Activated gamma-delta T cell (primary cell): ENCODE measurements at regions not wholly inside any gene's neighbourhood (a gene's known extent, or its start where the extent isn't known, plus 50 kb on each side); places are given as distances from the start of the nearest gene placed in this dataset.

Experiments
- DNase-seq: peaks from one replicate; lab custom pipeline; 2025; lab: John Stamatoyannopoulos, UW

DNA sequence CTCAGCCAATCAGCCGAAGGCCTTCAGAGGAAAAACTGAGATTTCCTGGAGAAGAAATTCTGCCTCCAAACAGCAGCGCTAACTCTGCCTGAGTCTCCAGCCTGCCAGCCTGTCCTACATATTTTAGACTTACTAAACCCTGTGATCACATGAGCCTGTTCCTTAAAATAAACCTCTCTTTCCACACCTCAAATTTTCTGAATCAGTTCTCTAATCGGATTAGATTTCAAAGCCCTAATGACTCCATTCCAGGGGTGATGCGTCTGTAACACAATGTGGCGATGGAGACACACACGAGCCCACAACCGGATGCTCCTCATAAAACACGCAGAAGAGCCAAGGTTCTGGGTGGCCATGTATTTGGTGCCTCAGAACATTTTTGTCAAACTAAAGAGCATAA lies 1371.2 kb downstream of the BRD1 start:
- no peak for DNase-seq

DNA sequence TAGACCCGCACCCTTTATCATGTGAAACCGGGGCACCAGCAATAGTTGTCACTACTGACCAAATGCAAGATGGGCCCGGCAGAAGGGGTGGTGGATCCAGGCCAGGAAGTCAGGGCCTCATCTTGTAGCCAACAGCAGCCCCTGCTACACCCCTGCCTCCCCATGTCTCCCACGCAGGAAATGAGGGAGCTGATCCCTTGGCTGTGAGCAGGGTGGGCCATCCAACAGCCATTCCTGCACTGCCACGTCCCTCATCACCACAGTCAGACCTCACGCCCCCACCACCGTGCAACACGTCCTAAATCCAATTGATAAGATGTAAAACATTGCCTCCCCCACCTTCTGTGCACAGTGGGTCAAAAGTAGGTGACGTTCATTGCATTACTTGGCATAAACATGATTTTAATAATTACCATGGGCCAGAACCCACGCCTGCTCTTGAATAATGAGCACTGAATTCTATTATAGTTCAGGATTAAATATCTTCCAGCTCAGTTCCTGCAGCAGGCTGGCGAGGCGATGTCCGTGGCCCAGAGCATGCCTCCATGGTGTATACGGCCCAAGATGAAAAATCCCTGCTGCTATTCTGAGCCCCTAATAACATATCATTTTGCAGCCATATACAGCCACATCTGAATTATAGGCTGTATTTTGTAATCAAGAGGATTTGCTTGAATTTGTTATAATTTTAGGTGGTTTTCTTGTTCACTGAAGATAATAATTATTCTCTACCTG lies 1373.8 kb downstream of the BRD1 start:
- no peak for DNase-seq

DNA sequence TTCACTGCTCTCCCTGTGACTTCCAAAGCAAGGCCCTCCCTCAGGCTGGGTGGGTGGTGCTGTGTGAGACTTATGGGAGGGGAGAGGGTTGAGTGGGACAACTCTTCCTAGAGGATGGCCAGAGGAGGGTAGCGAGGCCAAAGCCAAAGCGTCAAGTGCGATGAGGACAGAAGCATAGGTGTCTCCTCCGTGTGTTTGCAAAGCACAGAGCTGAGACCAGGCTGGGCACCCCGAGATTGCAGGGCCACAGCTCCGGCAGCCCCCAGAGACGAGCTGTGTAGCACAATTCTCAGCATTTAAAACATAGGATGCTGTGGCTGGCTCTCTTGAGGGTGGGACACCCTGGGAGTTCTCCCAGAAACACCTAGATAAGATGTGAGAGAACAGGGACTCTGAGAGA lies 1374.5 kb downstream of the BRD1 start:
- no peak for DNase-seq

DNA sequence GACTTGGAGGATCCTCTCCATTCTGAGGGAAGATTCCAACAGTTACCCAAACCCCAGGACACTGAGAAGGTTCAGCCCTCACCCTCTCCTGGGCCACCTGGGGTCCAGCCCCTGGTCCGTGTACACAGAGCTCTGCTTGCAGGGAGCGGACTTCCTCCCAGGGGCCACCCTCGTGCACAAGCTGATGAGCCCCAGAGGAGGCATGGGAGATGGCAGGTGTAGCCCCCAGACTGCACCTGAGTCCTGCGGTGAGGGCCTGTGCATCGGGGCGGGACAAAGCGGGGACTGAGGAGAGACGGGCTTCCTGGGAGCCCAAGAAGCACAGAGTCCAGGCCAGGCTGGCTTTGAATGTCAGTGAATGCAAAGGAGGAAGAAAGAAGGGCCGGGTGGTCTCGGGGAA lies 1374.9 kb downstream of the BRD1 start:
- DNase-seq: no peak

DNA sequence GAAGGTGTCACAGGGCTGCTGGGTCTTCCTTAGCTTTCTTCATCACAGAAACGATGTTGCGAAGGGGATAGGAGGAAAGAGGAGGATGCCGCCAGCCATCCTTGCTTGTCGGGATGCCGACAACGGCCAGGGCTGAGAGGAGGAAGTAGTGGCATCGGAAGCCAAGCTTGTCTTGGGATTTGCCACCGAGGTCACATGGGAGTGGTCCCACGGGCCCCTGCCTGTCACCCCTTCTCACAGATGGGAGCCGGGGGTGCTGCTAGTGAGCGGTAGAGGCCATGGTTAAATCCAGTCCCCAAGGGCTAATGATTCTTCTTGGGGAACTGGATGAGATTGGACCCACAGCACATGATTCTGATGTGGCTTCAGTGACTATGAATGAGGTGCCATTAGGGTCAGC lies 1375.8 kb downstream of the BRD1 start:
- DNase-seq: no peak

DNA sequence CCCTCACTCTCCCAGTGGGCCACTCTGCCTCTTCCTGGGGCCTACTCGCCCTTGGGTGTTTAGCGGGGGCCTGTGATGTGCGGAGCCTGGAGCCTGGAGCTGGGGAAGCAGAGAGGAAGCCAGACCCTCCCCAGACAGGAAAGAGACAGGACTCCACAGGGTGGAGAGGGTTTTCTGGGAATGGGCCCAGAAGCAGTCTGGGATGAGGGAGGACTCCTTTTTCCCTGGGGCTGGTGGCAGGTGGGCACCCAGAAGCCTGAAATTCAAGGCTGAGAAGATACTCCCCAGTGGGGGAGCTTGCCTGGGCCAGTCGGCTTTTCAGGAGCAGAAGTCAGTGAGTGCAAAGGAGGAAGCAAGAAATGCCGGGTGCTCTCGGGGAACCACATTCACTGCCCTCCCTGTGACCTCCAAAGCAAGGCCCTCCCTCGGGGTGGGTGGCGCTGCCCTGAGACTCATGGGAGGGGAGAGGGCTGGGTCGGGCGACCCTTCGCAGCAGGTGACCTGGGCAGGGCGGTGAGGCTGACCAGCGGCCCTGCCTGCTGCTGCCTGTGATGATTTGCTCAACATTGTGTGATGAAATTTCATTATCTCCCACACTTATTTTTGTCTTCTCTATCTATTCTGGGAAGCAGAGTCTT lies 1377.4 kb downstream of the BRD1 start:
- DNase-seq: no peak

DNA sequence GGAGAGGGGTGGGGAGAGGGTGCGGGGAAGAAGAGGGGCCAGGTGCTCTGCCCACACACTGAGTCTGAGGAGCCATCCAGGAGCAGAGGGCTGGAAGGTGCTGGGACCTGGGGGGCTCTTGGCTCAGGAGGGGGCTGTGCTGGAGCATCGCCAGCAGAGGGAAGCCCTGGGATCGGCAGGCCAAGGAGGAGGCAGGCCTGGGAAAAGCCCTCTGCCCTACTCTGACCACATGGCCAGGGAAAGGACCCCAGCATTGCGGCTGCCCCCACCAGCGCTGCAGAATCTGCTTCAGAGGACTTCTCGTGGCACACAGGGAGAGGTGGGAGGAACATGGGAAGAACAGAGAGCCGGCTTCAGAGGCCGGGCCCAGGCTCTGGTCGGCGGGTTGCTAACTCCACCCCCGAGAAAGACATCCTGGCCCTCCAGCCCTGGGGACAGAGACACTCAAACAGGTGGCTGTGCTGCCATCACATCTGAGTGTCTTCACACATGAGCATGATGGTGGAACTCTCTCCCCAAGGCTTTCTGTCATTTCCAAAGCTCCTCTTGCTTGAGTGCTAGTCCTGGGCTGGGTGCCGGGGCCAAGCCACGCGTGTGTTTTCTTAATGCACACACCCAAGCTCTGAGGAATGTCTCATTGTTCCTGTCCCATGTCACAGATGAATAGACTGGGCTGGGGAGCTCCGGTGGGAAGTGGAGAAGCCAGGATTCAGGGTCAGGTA lies 1378.0 kb downstream of the BRD1 start:
- no peak for DNase-seq

DNA sequence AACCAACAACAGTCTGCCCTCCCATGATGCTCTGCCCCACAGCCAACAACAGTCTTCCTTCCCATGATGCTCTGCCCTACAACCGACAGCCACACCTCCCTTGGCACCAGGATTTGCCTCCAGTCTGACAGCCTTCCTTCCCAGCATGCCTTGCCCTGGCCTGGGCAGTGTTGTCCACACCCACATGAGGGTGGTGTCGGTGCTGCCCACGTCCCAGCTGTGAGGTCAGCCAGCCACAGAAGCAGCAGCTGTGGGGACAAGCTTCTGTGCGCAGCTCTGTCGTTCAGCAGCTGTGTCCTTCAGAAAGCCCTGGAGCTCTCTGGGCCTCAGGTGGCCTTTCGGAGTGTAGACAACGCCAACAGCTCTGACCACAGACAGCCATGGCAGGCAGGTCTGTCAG lies 1378.9 kb downstream of the BRD1 start:
- DNase-seq: no peak

DNA sequence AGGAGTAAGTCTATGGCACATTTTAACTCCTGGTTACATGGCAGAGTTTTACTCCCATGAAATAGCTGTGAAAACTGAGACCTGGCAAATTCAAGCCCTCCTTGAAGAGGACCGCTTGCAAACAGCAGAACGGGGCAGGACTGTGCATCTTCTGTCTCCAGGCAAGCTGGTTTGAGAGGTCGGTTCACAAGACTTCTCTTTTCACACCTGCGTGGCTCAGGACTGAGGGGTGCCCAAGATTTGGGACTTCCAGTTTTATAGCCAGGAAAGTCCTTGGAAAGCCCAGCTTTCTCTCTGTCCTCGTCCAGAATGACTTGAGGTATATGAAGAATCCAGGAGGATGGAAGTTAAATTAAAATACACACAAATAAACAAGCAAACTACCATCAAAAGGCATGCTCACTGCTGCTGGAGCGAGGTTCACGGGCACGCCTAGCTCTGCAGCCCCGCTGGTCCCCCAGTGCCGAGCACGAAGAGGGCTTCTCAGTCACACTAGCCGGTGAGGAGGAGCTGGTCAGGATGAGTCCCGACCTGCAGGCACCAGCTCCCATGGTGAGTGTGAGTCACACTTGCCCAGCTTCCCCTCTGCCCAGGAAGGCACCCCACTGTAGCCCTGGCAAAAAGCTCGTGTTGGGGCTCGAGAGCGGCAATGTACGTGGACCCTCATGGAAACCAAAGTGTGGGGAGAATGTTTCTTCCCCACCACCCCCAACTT lies 1382.4 kb downstream of the BRD1 start:
- no peak for DNase-seq

DNA sequence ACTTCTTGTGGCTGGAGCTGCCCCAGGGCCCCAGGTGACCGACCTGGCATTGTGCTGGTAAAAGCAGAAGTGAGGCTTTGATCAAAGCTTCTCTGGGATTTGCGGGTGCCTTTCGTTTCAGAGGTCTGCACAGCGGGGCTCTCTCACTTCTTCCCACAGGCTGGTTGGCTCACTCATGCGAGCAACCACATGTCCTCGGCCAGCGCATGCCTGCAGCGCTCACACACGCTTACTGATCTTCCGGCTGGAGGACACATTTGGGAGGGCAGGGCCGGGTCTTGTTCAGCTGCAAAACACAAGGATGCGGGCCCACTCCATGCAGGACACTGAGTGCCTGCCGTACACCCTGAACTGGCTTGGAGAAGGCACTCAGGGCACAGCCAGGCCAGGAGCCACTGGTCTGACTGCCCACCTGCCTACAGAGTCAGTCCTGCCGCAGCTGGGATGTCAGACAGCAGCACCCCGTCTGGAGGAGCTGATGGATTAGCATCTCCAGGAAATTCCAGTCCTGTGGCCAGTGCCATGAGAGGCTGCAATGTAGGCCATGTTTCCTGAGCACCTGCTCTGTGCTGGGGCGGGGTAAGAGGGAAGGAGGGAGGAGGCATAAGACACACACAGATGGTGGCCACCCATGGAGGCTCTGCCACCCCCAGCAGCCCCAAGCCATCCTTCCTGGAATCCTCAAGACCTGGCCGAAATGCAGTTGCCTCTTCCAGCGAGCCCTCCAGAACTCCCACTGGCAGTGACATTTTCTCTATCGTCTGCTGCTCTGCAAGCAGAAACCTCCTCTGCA lies 1383.2 kb downstream of the BRD1 start:
- no peak for DNase-seq

DNA sequence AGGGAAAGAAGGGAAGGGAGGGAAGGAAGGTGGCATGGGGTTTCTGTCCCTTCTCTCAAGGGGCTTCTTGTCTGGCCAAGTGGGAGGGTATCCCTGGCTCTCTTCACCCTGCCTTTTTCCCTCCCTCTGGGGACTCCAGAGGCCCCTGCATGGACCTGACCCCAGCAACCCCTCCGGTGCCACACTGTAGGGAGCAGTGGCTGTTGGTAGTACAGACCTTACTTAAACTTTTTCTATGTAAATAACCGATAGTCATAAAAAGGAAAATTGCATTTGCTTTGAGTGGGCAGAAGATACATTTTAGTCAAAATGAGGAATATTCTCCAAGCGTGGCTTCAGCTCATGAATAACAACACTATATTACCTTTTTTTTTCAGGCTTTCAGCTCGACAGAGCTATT lies 1384.0 kb downstream of the BRD1 start:
- no peak for DNase-seq

DNA sequence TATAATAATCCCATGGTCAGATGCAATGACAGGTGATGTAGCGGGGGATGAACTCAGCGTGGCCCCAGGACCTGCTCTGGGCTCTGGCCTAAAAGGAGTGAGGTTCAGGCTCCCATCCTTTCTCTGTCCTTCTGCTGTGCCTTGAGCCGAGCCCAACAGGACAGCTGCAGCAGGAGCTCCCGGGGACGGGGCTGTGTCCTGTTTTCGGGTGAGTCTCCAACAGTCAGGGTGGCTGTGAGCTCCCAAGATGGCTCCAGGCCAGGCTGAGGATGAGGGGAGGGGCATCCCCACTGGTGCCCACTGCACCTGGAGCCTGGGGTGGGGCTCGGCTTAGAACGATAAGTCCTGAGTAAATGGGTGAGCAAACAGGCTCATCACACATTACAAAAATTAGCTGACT lies 1385.0 kb downstream of the BRD1 start:
- DNase-seq: no peak

DNA sequence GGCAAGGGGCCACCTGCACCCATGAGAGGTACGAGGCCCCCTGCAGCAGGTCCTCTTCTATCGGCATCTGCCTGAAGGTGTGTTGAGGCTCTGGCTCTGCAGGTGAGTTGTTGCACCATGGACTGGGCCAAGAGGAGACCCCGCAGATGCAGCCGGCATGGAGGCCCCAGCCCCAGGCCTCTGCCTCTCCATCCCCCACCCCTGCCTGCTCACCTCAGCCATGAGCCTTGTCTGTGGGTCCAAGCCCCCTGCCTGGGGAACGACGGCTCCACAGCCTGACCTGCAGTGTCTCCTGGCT lies 1386.2 kb downstream of the BRD1 start:
- DNase-seq: no peak

DNA sequence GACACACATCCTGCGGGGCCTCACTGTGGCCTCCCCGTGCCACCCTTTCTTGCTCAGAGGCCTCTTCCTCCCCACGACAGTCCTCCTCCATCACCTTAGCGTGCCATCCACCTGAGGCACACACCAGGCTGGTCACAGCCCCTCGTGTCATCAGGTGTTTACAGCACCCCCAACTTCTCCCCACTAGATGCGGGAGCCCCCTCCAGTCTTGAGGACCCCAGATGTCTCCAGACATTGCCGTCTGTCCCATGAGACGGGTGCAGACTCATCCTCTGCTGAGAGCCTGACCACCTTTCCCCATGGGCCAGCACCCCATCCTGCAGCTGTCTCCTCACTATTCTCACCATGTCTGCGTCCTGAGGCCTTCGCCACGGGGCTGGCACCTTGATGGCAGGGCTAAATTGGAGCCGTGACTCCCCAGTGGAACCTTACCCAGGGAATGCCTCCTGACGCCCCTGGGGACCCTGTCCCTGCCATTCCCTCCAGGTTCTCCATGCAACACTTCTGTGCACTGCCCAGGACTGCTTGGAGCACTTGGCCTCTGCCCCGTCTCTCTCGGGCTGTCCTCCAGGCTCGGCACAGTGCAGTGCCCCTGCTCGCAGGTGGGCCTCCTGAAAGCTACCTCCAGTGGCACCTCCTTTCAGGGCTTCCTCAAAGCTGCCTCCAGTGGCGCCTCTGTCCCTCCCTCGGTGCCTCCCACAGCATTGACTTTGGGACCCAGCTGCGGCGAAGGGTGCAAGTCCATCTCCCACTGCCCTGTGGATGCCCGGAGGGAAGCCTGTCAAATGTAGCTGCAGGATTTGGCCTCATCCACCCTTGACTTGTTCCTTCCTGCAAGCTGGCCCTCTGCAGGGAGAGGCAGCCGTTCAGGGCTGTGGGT lies 1386.8 kb downstream of the BRD1 start:
- no peak for DNase-seq

DNA sequence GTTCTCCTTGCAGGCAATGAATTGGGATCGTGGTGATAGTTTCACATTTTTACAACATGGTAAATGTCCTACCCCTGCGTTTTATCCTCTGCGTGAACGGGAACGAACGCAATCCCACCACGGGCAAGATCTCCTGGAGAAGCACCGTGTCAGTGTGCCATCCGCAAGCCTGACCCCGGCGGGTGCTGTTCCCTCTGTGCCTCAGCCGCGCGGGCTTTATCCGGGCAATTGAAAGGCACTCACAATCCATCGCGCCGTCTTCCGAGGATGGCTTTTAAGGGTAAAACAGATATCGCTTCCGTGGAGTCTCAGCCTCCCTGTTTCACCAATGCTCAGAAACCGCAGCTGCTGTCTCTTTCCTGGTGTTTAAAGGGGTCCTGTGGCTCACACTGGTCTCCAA lies 1387.5 kb downstream of the BRD1 start:
- no peak for DNase-seq

DNA sequence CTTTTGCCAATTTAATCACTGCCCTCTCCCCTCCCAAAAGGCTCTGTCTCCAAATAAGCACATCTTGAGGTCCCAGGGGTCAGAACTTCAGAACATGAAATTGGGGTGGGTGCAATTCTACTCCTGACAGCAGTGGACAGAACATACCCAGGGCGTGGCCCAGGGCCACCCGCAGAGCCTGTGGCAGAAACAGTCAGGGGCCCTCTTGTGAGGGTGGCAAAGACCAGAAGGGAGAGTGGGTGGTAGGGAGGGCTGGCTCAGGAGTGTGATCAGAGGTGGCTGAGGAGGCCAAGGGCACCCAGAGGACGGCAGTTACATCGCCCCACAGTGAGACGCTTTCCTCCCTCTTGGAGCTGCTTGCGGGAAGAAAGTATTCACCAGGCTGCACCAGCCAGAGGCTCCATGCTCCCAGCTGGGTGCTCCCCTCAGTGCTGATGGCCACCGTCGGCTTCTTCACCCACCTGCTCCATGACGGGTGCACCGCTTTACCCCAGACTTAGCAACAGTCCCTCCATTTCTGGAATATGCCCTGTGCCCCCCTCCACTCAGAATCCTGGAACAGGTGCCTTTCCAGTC lies 1388.0 kb downstream of the BRD1 start:
- no peak for DNase-seq

DNA sequence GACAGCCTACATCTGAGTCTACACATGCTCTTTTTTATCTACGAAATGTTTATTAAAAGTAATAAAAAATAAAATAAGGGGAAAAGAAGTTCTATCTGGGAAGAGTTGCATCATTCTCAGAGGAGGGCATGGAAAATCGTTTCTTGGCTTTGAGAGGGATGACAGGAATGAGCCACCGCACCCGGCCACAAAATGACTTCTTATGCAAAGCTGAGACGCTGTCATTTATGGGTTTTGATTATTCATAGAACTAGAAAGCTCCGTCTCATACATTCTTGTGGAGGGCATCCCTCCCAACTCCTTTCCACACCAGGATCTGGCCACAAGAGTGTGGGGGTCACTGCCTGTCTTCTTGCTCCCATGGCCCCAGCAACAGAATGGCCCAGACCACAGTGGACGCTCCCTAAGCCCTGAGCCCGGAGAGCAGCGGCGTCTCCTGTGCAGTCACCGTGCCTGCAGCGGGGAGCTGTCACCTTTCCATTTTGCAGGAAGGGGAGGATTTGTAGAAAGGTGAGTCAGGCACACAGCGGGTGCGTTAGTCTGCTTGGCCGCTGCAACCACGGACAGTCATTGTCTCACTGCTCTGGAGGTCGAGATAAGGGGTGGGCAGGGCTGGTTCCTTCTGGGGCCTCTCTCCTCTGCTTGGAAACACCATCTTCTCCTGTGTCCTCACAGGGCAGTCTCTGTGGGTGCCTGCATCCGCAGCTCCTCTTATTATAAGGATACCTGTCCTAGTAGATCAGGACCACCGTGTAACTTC lies 1388.7 kb downstream of the BRD1 start:
- no peak for DNase-seq

DNA sequence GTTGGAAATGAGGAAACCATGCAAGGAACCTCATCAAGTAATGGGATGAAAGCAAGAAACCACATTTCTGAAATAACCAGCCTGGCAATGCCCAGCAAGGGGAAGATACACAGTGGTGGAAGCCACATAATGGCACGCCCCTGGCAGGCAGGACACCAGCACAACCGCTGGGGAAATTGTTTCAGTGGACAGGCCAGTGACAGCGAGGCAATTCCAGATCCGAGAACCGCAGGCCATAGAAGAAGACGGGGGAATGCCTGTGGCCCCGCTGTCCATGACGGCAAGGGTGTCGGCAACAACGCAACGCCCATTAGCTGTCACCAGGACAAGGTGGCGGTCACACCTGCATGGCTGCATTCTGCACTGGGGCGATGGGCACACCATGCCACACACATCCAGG lies 1389.6 kb downstream of the BRD1 start:
- DNase-seq: no peak

DNA sequence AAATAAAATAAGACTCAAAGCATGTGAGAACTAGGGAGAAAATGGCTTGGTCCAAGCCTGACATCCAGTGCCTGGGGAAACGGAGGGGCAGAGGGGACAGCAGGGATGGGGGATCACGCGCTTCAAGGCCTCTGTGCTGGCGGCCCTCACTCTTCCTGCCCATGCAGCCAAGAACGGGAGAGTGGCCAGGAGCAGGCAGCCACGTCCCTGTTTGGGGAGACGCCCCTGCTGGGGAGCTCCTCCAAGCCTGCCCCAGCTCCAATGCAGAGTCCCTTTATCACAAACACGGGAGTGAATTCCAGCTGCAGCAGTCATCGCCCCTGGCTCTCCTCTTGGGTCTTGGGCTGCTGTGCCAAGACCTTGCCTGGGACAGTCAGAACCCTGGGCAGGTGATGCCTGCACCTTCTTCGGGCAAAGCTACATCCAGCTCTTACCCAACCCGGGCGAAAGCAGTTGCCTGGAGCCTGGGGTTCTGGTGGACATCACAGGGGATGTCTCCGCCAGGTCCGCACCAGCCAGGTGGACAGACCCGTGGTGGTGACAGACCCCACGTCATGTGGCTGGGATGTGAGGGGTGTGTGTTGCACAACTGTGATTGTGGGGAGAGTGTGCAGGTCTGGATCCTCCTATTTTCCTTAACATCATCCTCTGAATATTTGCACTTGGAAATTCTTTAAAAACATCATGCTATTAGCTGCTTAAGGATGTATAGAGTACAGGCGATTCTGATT lies 1391.3 kb downstream of the BRD1 start:
- DNase-seq: no peak
